AG10803 (cell line): ENCODE measurements at regions not wholly inside any gene's neighbourhood (a gene's known extent, or its start where the extent isn't known, plus 50 kb on each side); places are given as distances from the start of the nearest gene placed in this dataset.
A peak's percentile ranks its signal among the peaks of the same experiment; 100 is the strongest.

Experiments
- DNase-seq: peaks from one replicate; pipeline ENCODE4 v3.0.0; 2010; ENCODE audit warnings: low read depth
- H3K4me3 ChIP-seq: 2 replicates; pipeline ENCODE4 v1.5.1; 2011; ENCODE audit warnings: mild to moderate bottlenecking, low read length, control low read depth
- CTCF ChIP-seq: conservative IDR thresholded peaks from 2 replicates; pipeline ENCODE4 v1.5.1; 2011; ENCODE audit warnings: mild to moderate bottlenecking, low read length, control low read depth, inconsistent platforms

DNA sequence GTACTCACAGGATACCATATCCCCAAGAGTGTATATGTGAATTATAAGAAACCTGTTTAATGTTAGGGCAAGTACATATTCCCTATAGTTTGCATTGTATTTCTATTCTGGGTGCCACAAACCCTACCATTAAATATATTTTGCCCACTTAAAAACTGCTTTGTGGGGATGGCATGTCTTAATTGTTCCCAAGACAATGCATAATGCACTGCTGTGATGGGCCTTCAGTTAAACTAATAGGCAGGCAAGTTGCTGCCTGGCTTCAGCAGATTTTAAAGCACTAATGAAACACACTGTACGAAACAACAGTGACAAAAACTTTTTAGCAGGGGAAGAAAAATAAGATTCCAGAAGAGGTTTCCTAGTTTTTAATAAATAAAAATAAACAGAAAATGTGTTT, 104.8 kb upstream of the VRK2 start:
- TF ChIP-seq CTCF: no peak
- no peak overlapping the region for H3K4me3 ChIP-seq
- DNase-seq: no peak

GRCh38 chr2:57943315-57943714, 103.3 kb upstream of the VRK2 start:
- no peak for TF ChIP-seq CTCF
- DNase-seq: peak; percentile 53
- H3K4me3 ChIP-seq: no peak overlapping the region

DNA sequence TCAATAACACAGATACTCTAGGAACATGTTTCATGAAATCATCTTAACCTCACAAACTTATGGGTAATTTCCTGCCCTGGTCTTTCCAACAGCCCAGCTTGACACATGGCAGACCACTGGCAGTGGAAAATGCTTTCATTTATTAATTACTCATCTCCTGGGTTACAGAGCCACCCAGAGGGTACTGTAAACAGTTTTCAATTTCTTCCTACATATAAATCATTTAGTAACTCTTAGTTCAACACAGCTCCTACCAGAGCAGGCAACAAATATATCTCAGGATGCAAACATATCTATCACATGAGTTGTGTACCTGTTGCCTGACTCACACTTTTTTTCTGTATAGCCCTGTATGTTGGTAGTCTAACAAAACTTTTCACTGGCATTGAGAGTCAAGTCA, 99.2 kb upstream of the VRK2 start:
- H3K4me3 ChIP-seq: no peak overlapping the region
- no peak for TF ChIP-seq CTCF
- no peak for DNase-seq

DNA sequence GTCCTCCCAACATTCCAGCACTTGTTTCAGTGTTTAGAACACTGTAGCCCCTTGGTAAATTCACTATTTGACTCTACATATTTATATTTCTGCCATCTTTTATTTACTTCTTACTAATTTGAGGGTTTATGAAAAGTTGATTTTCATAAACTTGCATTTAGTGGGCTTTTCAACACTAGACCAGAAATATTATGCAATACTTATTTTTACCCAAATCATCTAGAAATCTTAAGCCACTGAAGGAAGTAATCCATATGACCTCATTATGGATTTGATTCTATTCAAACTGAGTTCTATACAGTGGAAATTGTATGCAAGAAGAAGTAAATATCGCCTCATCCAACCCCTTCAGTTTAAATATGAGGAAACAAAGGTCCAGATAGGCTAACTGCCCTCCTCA, 92.6 kb upstream of the VRK2 start:
- DNase-seq: no peak
- TF ChIP-seq CTCF: no peak

DNA sequence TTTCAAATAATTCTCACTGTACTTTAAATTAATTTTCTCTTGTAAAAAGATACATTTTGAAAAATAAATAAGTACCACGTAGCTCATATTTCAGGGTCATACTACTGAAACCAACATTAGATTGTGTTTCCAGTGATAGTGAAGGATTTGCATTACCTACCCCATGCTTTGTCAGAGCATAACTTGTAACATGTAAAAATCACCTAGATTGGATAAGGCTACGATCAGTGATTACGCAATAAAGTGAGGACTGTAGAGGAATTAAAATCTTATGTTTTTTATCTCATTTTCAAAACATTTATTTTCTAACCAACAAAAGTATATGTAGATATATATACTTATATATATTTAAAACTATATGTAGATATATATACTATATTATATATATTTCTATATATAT, 89.4 kb upstream of the VRK2 start:
- DNase-seq: no peak
- no peak overlapping the region for H3K4me3 ChIP-seq
- no peak for TF ChIP-seq CTCF

More for the DNA sequence above, 92.6 kb upstream of the VRK2 start:
- no peak overlapping the region for H3K4me3 ChIP-seq

- no peak for TF ChIP-seq CTCF
- DNase-seq: no peak
- H3K4me3 ChIP-seq: no peak overlapping the region
Measured at GRCh38 chr2:57959390-57959789, 87.2 kb upstream of the VRK2 start.

GRCh38 chr2:57962861-57963260, 83.7 kb upstream of the VRK2 start:
- TF ChIP-seq CTCF: no peak
- DNase-seq: no peak
- H3K4me3 ChIP-seq: no peak overlapping the region
